ENCODE measurements at regions not wholly inside any gene's neighbourhood (a gene's known extent, or its start where the extent isn't known, plus 50 kb on each side); places are given as distances from the start of the nearest gene placed in this dataset.
"Not testable (repeated sequence)": the region's sequence is repeated elsewhere in the genome, so short reads cannot be mapped to it uniquely, and the experiment has no call there.

GRCh38 chr4:34422472-34423175, 1821.7 kb downstream of the ARAP2 start:
- no peak overlapping the region for H3K4me3 ChIP-seq
- DNase-seq = no peak
- H3K36me3 ChIP-seq = no peaks in the 10 kb centered on the region
- no peaks in the 10 kb centered on the region for H3K27me3 ChIP-seq
- no peak overlapping the region for H3K27ac ChIP-seq
- TF ChIP-seq, protein P1, sequence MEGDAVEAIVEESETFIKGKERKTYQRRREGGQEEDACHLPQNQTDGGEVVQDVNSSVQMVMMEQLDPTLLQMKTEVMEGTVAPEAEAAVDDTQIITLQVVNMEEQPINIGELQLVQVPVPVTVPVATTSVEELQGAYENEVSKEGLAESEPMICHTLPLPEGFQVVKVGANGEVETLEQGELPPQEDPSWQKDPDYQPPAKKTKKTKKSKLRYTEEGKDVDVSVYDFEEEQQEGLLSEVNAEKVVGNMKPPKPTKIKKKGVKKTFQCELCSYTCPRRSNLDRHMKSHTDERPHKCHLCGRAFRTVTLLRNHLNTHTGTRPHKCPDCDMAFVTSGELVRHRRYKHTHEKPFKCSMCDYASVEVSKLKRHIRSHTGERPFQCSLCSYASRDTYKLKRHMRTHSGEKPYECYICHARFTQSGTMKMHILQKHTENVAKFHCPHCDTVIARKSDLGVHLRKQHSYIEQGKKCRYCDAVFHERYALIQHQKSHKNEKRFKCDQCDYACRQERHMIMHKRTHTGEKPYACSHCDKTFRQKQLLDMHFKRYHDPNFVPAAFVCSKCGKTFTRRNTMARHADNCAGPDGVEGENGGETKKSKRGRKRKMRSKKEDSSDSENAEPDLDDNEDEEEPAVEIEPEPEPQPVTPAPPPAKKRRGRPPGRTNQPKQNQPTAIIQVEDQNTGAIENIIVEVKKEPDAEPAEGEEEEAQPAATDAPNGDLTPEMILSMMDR (IDR thresholded peaks at IDR 0.05) = peak in 2 of 4 donors; percentile 16 to 20
- TF ChIP-seq POLR2A (IDR thresholded peaks at IDR 0.05) = no peak
- no peaks in the 10 kb centered on the region for H3K9me3 ChIP-seq
- ATAC-seq = no peak
- H3K4me1 ChIP-seq = no peaks in the 10 kb centered on the region
- intact Hi-C loops (cut with DNase I) = no loop called here
- 30% methylated on average over 4 of the region's 4 CpGs for WGBS (ENCODE audit: insufficient coverage, low coverage, low lambda C conversion rate, missing lambda C conversion rate)

GRCh38 chr4:34432706-34433105, 1811.6 kb downstream of the ARAP2 start:
- 66% methylated on average over 5 of the region's 5 CpGs for WGBS (ENCODE audit: insufficient coverage, low coverage, low lambda C conversion rate, missing lambda C conversion rate)
- intact Hi-C loops (cut with DNase I) = no loop called here
- ATAC-seq = no peak
- Histone ChIP-seq H3K9me3 (no peaks in the 10 kb centered on the region), H3K4me3 (no peak overlapping the region), H3K36me3 (no peaks in the 10 kb centered on the region), H3K27ac (no peak overlapping the region), H3K27me3 (no peaks in the 10 kb centered on the region), H3K4me1 (no peaks in the 10 kb centered on the region)
- no peak for DNase-seq
- no peak for TF ChIP-seq POLR2A (IDR thresholded peaks at IDR 0.05)

- WGBS (ENCODE audit: insufficient coverage, low coverage, low lambda C conversion rate, missing lambda C conversion rate) = 41% methylated on average over 5 of the region's 5 CpGs
- H3K27me3 ChIP-seq; H3K36me3 ChIP-seq; H3K27ac ChIP-seq; H3K4me1 ChIP-seq; DNase-seq; H3K9me3 ChIP-seq; H3K4me3 ChIP-seq; intact Hi-C loops (cut with DNase I); ATAC-seq: not testable (repeated sequence)
These were observed 1809.9 kb downstream of the ARAP2 start for GRCh38 chr4:34434377-34434776.

DNA sequence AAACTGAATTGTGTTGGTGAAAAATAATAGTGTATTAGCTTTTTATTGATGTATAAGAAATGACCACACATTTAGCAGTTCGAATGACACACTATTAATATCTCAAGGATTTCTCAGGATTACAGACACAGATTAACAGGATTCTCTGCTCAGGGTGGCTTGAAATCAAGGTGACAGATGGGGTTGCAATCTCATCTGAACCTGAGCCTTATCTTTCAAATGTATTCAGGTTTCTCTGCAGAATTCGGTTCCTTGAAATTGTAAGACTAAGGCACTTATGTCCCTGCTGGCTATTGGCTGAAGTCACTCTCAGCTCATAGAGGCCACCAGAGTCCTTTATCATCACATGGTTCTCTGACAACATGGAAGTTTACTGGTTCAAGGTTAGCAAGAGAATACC, 1780.1 kb downstream of the ARAP2 start:
- 68% methylated on average over 2 of the region's 2 CpGs for WGBS (ENCODE audit: insufficient coverage, low coverage, low lambda C conversion rate, missing lambda C conversion rate)
- no peak overlapping the region for H3K4me3 ChIP-seq
- TF ChIP-seq, protein P1 (IDR thresholded peaks at IDR 0.05) = no peak
- TF ChIP-seq POLR2A (IDR thresholded peaks at IDR 0.05) = no peak
- DNase-seq (no peak), ATAC-seq (no peak)
- H3K27ac ChIP-seq = no peak overlapping the region
- intact Hi-C loops (cut with DNase I) = no loop called here
- H3K27me3 ChIP-seq = no peaks in the 10 kb centered on the region
- no peaks in the 10 kb centered on the region for H3K36me3 ChIP-seq
- H3K9me3 ChIP-seq = no peaks in the 10 kb centered on the region
- H3K4me1 ChIP-seq = no peaks in the 10 kb centered on the region

DNA sequence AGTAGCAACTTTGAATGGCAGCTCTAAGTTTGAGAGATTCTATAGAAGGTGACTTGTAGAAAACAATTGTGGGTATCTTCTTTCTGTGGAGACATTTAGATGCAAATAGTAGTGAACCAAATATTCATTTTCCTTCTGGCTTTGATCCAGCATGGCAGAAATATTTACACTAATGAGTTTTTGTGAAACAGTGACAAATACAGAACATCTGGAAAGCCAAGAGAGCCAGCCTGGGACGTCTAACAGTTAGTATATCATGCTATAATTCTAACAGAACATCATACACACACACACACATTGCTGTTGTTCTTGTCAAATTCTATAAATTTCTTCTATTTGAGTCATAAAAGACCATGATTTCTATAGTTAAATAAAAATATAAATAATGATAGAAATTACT, 1777.9 kb downstream of the ARAP2 start:
- Histone ChIP-seq H3K27me3 (no peaks in the 10 kb centered on the region), H3K9me3 (no peaks in the 10 kb centered on the region), H3K36me3 (no peaks in the 10 kb centered on the region), H3K4me3 (no peak overlapping the region), H3K27ac (no peak overlapping the region), H3K4me1 (no peaks in the 10 kb centered on the region)
- intact Hi-C loops (cut with DNase I) = no loop called here
- ATAC-seq = no peak
- DNase-seq = no peak
- 12% methylated on average over 1 of the region's 1 CpG for WGBS (ENCODE audit: insufficient coverage, low coverage, low lambda C conversion rate, missing lambda C conversion rate)
- TF ChIP-seq, protein P1 (IDR thresholded peaks at IDR 0.05) = no peak
- no peak for TF ChIP-seq POLR2A (IDR thresholded peaks at IDR 0.05)

Measured in right lobe of liver (tissue), 6 donors.